ENCODE measurements at regions not wholly inside any gene's neighbourhood (a gene's known extent, or its start where the extent isn't known, plus 50 kb on each side); places are given as distances from the start of the nearest gene placed in this dataset.

DNA sequence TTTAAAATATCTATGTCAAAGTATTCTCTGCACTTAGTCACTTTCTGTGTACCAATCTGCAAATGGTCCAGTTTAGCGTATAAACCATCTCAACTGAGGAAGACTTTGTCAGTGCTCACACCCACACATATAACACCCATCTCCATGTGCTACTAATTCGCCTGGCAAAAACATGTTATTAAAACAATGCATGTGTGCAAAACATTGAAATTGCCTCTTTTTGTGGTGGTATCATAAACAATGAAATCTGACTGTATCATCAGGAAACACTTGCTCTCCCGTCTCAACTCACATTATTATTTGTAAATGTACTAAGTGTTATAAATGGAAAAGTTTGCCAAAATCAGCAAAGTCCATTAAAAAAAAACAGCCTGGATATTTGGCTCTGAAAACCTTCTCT lies 105.9 kb upstream of the FOXC1 start:
- no peak for DNase-seq (ENCODE audit: low spot score)
- TF ChIP-seq, protein P1, sequence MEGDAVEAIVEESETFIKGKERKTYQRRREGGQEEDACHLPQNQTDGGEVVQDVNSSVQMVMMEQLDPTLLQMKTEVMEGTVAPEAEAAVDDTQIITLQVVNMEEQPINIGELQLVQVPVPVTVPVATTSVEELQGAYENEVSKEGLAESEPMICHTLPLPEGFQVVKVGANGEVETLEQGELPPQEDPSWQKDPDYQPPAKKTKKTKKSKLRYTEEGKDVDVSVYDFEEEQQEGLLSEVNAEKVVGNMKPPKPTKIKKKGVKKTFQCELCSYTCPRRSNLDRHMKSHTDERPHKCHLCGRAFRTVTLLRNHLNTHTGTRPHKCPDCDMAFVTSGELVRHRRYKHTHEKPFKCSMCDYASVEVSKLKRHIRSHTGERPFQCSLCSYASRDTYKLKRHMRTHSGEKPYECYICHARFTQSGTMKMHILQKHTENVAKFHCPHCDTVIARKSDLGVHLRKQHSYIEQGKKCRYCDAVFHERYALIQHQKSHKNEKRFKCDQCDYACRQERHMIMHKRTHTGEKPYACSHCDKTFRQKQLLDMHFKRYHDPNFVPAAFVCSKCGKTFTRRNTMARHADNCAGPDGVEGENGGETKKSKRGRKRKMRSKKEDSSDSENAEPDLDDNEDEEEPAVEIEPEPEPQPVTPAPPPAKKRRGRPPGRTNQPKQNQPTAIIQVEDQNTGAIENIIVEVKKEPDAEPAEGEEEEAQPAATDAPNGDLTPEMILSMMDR (IDR thresholded peaks at IDR 0.05; ENCODE audit: extremely low read depth, missing control alignments) = no peak

DNA sequence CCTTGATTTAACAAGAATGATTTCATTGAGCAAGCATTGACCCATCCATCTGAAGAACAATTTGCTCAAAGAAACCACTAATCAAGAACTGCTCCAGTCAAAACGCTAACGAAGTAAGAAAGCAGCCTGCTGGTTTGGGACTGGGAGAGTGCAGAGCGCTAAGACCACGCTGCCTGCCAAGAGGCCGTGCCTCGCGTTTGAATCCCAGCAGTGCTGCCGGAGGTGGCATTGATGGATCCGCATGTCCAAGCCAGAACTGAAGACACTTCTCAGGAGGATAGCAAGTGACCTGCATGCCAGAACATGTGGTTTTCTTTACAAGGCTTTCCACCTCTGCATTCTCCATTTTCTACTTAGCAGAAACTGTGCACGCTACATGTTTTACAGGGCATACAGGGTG lies 105.2 kb upstream of the FOXC1 start:
- TF ChIP-seq, protein P1 (IDR thresholded peaks at IDR 0.05; ENCODE audit: extremely low read depth, missing control alignments) = no peak
- DNase-seq (ENCODE audit: low spot score) = no peak

DNA sequence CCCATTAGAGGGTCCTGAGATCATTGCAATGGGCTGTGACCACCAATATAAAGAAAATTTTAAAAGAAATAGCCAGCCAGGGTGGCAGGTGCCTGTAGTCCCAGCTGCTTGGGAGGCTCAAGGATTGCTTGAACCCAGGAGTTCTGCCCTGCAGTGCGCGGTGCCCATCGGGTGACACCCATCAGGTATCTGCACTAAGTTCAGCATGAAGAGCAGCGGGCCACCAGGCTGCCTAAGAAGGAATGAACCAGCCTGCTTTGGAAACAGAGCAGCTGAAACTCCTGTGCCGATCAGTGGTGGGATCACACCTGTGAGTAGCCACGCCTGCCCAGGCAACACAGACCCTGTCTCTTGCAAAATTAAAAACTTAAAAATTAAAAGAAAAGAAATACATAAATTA lies 102.5 kb upstream of the FOXC1 start:
- TF ChIP-seq, protein P1 (IDR thresholded peaks at IDR 0.05; ENCODE audit: extremely low read depth, missing control alignments) = no peak
- DNase-seq (ENCODE audit: low spot score) = no peak

DNA sequence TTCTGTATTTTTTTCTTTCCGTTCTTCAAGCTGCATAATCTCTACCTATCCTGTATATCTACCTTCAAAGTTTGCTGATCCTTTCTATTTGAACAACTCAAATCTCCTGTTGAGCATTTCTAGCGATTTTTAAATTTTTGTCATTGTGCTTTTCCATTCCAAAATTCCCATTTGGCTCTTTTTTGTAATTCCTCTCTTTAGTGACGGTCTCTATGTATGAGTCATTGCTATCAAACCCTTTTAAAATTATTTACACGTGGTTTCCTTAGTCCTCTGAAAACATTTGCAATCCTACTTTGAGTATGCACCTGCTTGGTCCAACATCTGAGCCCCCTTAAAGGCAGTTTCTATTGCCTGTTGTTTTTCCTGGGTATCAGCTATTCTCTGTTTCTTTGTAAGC lies 100.5 kb upstream of the FOXC1 start:
- TF ChIP-seq, protein P1 (IDR thresholded peaks at IDR 0.05; ENCODE audit: extremely low read depth, missing control alignments) = no peak
- no peak for DNase-seq (ENCODE audit: low spot score)

DNA sequence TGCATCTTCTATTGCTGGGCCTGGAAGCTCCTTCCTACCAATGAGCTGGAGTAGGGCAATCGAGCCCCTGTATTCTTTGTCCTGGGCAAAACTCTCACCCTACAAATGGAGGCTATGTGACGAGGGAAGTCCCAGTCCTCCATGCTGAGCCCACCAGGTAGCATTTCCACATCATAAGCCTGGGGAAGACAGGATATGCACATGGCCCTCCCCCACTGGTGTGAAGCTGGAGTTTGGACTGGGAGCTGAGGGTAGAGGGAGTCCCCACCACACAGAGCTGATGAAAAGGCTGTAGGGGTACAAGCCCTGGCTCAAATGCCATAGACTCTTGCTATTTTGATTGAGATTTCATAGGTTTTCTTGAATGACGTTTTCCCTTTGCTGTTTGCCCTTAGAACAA lies 99.5 kb upstream of the FOXC1 start:
- TF ChIP-seq, protein P1 (IDR thresholded peaks at IDR 0.05; ENCODE audit: extremely low read depth, missing control alignments) = no peak
- no peak for DNase-seq (ENCODE audit: low spot score)

DNA sequence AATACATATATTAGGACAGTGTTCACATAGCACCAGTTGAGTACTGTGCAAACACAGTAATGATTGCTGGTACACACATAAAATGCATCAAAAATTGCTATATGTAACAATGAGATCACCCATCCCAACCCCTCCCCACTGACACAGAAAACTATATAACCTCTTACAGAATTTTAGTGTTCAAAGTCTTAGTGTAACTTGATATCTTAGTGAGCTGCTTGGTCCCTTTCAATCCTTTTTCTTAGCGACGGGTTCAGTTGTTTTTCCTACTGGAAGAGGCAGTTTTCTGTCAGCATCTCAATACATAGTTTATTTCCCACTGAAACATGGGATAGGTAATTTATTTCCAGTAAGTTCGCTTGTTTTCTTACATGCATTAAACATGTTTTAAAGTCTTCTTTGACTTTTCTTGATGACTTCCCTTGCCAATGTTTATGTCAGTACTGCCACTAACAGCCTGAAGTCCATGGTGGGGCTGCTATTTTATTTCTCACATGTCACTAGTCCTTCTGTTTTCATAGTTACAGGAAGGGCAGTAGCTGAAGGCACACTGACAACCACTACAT lies 96.4 kb upstream of the FOXC1 start:
- DNase-seq (ENCODE audit: low spot score) = no peak
- TF ChIP-seq, protein P1 (IDR thresholded peaks at IDR 0.05; ENCODE audit: extremely low read depth, missing control alignments) = no peak

DNA sequence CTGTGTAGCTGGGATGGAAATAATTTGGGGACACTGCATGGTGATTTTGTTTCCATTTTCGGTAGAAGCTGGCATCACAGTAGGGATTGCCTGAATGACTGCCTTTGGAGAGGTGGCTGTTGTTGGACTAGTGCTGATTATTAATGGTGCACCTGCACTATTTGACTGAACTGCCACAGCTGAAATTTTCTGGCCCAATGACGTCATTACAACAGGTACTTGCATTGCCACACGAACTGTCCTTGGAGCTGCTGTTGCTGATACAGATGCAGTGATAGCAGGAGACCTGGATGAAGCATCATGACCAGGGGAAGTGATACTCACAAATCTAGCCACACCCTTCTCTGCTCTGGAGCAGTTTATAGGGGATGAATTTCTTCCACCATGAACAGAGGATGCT lies 95.6 kb upstream of the FOXC1 start:
- TF ChIP-seq, protein P1 (IDR thresholded peaks at IDR 0.05; ENCODE audit: extremely low read depth, missing control alignments) = no peak
- no peak for DNase-seq (ENCODE audit: low spot score)
